ENCODE measurements at regions not wholly inside any gene's neighbourhood (a gene's known extent, or its start where the extent isn't known, plus 50 kb on each side); places are given as distances from the start of the nearest gene placed in this dataset.

DNA sequence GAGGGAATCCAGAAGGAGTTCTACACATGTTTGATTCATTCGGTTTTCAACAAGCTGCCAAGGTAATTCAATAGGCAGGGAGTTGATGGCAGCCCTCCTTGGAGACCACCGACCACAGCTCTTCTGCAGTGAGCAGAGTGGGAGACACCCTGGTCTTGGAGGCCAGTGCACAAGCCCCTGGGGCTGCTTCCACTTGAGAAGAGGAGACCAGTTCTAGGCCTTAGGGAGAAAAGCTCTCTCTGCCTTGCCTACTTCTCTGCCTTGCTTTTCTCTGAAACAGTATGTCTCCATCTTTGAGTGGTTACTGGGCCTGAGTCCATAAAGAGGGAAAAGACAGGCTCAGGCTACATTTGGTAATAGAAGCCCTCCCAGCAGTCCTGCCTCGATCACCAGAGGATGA, 671.9 kb downstream of the UQCRFS1 start:
- no peak for TF ChIP-seq ZNF274 (IDR thresholded peaks at IDR 0.05; ENCODE audit: low read depth, low read length)
- TF ChIP-seq YY1 (IDR thresholded peaks at IDR 0.05; ENCODE audit: insufficient read depth, insufficient read length) = no peak
- no peak for TF ChIP-seq SUZ12 (IDR thresholded peaks at IDR 0.05; ENCODE audit: extremely low read depth, insufficient read depth, insufficient read length)

Measured in NT2/D1 (cell line).